HG02571 (cell line): ENCODE measurements at regions not wholly inside any gene's neighbourhood (a gene's known extent, or its start where the extent isn't known, plus 50 kb on each side); places are given as distances from the start of the nearest gene placed in this dataset.
A peak's percentile ranks its signal among the peaks of the same experiment; 100 is the strongest.

Experiments
- ATAC-seq: cut with Tn5 transposase; IDR thresholded peaks from one replicate; pipeline ENCODE4 v1.9.1; 2021; ENCODE audit warnings: mild to moderate bottlenecking, moderate library complexity; ENCODE audit not compliant: unreplicated experiment

DNA sequence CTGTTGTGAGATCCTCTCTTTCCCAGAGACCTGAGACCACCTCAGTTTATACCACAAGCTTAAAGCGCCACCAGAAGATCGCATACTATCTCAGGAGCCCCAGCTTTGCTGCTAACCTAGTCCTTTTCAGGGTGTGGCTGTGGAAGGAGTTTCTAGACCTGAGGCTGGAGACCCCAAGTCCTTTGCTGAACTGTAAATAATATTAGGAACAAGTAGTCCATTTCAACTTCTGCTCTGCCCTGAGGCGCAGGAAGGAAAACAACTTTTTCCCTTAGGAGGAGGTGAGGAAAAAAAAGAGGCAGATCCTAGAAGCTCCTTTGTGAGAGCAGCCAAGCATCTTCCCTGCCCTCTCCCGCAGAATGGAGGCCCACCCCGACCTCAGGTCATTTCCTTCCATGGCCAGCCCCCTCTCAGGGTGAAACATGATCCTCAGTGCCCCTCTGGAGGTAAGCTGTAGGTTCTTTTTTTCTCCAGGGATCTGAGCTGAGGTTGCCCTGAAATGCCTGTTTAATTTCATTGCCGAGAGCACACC, 122.8 kb upstream of the LGALSL start:
- no peak for ATAC-seq

DNA sequence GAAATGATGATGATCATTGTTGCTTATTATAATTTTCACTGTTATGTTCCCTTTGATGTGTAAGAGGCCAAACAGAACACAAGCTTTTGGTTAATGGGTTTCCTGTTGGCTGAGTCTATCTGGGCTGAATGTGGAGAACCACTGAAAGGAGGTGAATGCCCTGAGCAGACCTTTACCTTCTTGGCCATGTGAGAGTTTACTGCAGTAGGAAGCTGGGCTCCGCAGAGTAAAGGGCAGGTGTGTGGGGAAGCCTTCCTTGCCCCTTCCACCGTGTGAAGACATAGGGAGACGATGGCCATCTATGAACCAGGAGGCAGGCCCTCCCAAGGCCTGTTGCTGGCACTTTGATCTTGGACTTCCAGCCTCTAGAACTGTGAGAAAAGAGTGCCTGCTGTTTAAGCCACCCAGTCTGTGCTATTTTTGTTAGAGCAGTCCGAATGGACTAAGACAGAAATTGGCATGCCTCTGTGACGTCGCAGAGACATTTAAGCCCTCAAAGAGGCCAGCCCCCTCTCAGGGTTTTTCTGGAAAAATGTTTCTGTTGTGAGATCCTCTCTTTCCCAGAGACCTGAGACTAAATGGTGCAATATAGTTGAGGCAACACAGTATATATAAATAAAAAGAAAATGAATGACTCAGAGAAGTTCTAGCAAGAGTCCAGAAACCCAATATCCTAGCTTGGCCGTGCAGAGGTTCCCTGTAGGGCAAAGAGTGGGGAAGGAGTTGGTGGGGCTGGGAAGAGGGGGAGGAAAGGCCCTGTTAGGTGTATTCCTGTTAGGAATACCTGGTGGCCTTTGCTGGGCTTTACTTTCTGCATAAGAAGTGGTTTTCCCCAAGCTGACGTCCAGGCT, 121.9 kb upstream of the LGALSL start:
- ATAC-seq: no peak

GRCh38 chr2:64336171-64336570, 117.8 kb upstream of the LGALSL start:
- no peak for ATAC-seq

DNA sequence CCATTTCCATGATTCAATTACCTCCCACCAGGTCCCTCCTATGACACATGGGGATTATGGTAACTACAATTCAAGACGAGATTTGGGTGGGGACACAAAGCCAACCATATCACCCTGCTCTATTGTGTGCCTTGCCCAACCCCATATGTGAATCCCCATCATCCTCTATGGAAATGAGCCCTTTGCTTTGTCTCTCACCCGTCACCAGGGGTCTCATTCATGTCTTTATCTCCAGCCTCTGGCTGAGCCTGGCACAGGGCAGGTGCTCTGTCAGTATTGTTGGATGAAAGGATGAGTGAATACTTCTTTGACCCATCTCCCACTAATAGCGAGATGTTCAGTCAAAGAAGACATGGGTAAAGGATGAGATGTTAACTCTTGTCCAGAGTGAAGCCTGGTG, 116.6 kb upstream of the LGALSL start:
- no peak for ATAC-seq

- ATAC-seq: no peak
Measured at GRCh38 chr2:64338108-64338507, 115.9 kb upstream of the LGALSL start.

- no peak for ATAC-seq
Measured at GRCh38 chr2:64338910-64339500, 115.0 kb upstream of the LGALSL start.

GRCh38 chr2:64341461-64341860, 112.5 kb upstream of the LGALSL start:
- no peak for ATAC-seq

GRCh38 chr2:64342195-64343099, 111.5 kb upstream of the LGALSL start:
- ATAC-seq: no peak

DNA sequence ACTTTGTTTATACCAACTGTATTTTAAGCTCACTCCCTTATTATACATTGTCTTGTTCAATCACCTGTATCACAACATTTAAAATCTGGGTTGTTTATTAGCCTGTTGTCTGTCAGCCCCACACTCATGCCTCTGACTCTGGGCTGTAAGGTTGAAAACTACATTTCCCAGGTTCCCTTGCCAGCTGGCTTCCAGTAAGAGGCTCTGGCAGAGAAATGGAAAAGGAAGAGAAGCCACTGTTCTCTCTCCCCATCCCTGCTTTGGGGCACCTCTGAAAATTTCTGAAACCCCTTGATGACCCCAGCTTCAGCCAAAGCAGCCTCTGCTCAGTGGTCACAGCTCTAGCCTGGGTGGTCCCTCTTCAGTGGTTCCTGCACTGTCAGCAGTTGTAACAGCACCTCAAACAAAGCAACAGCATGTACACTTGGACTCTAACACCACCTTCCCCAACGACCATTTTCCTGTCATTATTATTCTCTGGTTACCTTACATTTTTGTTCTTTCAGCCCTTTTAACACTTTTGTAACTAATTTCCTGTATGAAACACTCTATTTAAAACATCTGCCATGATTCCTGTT, 108.9 kb upstream of the LGALSL start:
- ATAC-seq: no peak

- no peak for ATAC-seq
Measured at GRCh38 chr2:64345998-64346397, 108.0 kb upstream of the LGALSL start.

DNA sequence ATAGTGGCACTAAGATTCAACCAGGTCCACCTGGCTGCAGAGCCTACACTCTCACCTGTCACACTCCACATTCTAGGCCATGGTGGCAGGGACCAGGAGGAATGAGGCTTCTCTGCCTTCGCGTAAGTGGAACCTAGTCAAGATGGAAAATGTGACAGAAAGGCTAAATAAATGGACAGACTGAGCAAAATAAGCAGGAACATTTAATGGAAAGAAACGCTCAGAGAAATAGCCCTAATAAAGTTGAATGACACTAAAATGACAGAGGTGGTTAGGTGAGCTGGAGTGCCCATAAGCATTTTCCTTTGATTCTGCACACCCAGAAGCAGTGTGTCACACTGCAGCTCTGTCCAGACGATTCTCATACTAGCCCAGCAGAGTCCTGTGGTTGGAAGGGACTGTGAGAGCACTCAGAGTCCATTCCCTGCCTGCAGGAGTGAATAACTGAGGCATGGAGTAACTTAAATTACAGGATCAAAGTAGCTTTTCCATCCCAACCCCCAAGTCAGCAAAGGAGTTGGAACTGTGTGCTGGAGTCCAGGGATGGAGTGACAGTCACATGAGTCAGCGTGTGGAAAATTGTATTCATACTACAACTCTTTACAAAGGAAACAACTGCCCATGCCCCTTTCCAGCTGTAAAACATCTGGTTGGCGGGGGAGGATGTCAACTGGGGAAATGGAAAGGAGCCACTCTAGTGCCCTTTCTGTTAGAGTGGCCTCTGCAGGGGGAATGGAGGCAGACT, 105.4 kb upstream of the LGALSL start:
- ATAC-seq: no peak

- ATAC-seq: no peak
Measured at GRCh38 chr2:64349131-64349530, 104.8 kb upstream of the LGALSL start.

DNA sequence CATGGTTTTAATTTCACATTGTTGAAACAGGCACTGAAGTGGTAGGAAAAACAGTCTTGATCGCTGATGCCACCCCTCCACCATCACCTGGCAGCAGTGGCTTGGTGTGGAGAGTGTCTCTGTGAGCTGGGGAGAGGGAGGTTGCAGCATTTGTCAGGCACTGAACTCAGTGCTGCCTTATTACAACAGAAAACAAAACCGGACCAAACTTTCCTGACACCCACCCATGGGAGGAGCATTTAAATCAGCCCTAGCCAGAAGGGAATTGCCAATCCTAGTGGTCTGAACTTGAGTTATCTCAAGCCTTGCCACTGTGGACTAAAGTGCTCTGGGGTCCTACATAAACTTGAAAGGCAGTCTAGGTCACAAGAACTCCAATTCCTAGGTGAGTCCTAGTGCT, 103.0 kb upstream of the LGALSL start:
- ATAC-seq: no peak

DNA sequence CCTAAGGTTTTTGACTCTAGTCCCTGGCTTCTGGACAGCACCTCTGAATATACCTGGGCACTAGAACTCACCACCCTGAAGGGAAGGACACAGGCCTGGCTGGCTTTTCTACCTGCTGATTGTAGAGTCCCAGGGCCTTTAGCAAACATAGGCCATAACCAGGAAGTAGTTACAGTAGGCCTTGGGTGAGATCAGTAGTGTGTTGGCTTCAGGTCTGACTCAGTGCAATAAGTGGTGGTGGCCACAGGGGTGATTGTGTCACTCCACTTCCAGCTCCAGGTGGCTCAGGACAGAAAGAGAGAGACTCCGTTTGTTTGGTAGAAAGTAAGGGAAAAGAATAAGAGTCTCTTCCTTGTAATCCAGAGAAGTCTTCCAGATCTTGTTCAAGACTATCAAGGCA, 101.7 kb upstream of the LGALSL start:
- no peak for ATAC-seq

DNA sequence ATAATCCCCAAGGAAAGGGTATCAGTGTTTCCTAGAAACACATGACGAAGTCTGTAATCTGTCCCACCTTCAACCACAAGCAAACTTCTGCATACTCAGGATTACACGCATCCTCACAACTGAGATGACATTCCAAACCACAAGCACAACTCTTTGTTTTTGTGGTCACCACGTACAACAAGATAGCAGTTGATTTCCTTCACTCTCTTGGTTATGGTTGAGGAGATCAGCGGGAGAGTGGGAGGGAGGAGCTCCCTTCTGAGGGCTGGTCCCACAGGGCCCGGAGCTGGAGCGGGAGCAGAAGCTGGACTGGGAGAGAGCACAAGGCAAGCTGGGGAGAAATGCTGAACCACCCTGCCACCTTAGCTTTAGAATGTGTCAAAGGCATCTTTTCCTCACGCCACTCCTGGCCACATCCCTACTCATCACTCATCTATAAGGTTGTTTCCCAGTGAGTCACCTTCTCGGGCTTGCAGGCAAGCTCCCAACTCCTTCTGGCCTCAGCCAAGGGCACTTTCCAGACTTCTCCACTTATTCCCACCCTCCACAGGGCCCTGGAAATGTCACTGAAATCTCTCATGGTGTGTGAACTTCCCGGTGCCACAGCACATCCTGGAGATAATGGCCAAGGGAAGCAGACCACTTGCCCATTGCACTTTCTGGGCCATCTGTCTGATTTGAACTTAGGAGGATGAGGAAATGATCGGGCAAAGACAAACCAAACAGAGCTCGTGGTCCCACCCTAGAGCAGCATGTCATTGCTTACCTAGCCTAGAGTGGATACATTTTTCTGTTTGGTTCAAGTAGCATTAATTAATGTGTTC, 98.9 kb upstream of the LGALSL start:
- no peak for ATAC-seq

- no peak for ATAC-seq
Measured at GRCh38 chr2:64356906-64357305, 97.1 kb upstream of the LGALSL start.

DNA sequence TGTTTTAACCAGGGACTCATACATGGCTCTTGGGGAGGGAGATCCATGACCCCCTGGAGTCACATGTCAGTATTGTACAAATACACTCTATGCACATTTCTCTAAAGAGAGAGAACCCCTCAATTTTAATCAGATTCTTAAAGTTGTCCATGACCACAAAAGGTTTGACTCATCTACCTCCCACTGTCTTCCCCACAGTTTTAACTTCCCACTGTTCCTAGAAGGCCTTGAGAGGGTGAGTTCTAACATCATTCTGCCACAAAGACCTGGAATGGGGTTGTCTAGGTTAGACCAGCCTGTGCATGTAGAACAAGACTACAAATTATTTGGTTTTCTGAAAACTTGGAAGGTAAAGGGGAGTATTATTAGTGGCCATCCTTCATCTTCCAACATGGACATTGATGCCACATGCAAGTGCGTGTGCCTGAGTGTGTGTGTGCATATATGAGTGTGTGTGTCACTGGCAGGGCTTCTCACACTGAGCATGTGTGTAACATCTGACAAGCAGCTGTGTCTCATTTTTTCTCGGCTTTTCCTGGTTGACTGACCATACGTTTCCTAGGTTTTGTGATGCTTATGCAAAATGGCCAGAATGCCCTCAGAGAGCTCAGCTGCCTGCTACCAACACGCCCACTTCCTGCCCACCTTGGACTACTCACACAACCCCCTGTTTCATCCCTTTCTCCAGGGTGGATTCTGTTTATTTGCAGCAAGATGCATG, 94.6 kb upstream of the LGALSL start:
- peak; percentile 39 for ATAC-seq

GRCh38 chr2:64359892-64360657, 93.9 kb upstream of the LGALSL start:
- peak; percentile 81 for ATAC-seq
